Central memory CD4-positive, alpha-beta T cell (primary cell): ENCODE measurements at regions not wholly inside any gene's neighbourhood (a gene's known extent, or its start where the extent isn't known, plus 50 kb on each side); places are given as distances from the start of the nearest gene placed in this dataset.
A peak's percentile ranks its signal among the peaks of the same experiment; 100 is the strongest.

Experiments
- DNase-seq: peaks from one replicate; pipeline ENCODE4 v3.0.0; 2022

- no peak for DNase-seq
Measured at GRCh38 chr7:115548756-115549155, 481.8 kb downstream of the TFEC start.

GRCh38 chr7:115546790-115547189 lies 483.8 kb downstream of the TFEC start:
- DNase-seq: no peak

- no peak for DNase-seq
Measured at GRCh38 chr7:115533785-115534184, 496.8 kb downstream of the TFEC start.

- DNase-seq: no peak
Measured at GRCh38 chr7:115526278-115526677, 504.3 kb downstream of the TFEC start.

- DNase-seq: no peak
Measured at GRCh38 chr7:115522174-115522573, 508.4 kb downstream of the TFEC start.

- no peak for DNase-seq
Measured at GRCh38 chr7:115516341-115516740, 514.2 kb downstream of the TFEC start.

GRCh38 chr7:115511330-115511729 lies 519.2 kb downstream of the TFEC start:
- no peak for DNase-seq

GRCh38 chr7:115505136-115505535 lies 525.4 kb downstream of the TFEC start:
- no peak for DNase-seq

GRCh38 chr7:115499956-115500355 lies 530.6 kb downstream of the TFEC start:
- DNase-seq: no peak

- no peak for DNase-seq
Measured at GRCh38 chr7:115496006-115496405, 534.6 kb downstream of the TFEC start.

GRCh38 chr7:115494529-115495147 lies 535.9 kb downstream of the TFEC start:
- no peak for DNase-seq

GRCh38 chr7:115493381-115493780 lies 537.2 kb downstream of the TFEC start:
- DNase-seq: no peak

- no peak for DNase-seq
Measured at GRCh38 chr7:115491744-115492380, 538.7 kb downstream of the TFEC start.

- no peak for DNase-seq
Measured at GRCh38 chr7:115479448-115479847, 551.1 kb downstream of the TFEC start.

GRCh38 chr7:115478426-115478825 lies 552.1 kb downstream of the TFEC start:
- DNase-seq: no peak

GRCh38 chr7:115477193-115477651 lies 553.3 kb downstream of the TFEC start:
- no peak for DNase-seq

- peak; percentile 2 for DNase-seq
Measured at GRCh38 chr7:115476671-115477181, 553.8 kb downstream of the TFEC start.

GRCh38 chr7:115475761-115476385 lies 554.0 kb downstream of the MDFIC start:
- no peak for DNase-seq

- no peak for DNase-seq
Measured at GRCh38 chr7:115475206-115475605, 553.3 kb downstream of the MDFIC start.

- DNase-seq: no peak
Measured at GRCh38 chr7:115474137-115474536, 552.2 kb downstream of the MDFIC start.

GRCh38 chr7:115471891-115472290 lies 550.0 kb downstream of the MDFIC start:
- no peak for DNase-seq

- DNase-seq: no peak
Measured at GRCh38 chr7:115462301-115463015, 540.6 kb downstream of the MDFIC start.

- no peak for DNase-seq
Measured at GRCh38 chr7:115449689-115450088, 527.8 kb downstream of the MDFIC start.
